K562 (cell line): ENCODE measurements at regions not wholly inside any gene's neighbourhood (a gene's known extent, or its start where the extent isn't known, plus 50 kb on each side); places are given as distances from the start of the nearest gene placed in this dataset.

Source experiments
- ATAC-seq: fragments of 200-7000 bp; cut with Tn5 transposase; 3 replicates; pipeline ENCODE4 v1.9.1; 2020; ENCODE audit warnings: moderate library complexity
- BruUV-seq: library from RNA; stranded (reverse); fragments of 400-500 nt; replicated peaks from 2 replicates; lab custom pipeline; 2021; lab: Mats Ljungman, UMichigan
- CTCF ChIA-PET: fragments of 300-600 bp; formaldehyde crosslinking; extraction: SDS; loops from one replicate; lab custom pipeline; 2021; ENCODE audit warnings: low intra/inter-chr PET ratio; lab: Yijun Ruan, JAX
- POLR2A ChIA-PET: fragments of 300-600, 350-650 bp; sonication (Branson Sonifier 250); formaldehyde crosslinking; extraction: SDS; loops from one replicate; lab custom pipeline; 2021; ENCODE audit warnings: antibody characterized with exemption, inconsistent platforms; lab: Yijun Ruan, JAX
- DNase-seq, 4 experiments: peaks; one replicate each; pipeline versions ENCODE4 v3.0.0 to v3.0.0-alpha.2; 2011 to 2018; ENCODE audit warnings: low spot score in 3 of 4, mixed read lengths in 3 of 4; ENCODE audit errors: extremely low read depth in 1 of 4
- FAIRE-seq: peaks from 2 replicates; lab custom pipeline; 2011; peaks lifted over from hg19 to GRCh38; lab: Jason Lieb, UNC
- H2AFZ ChIP-seq: 2 replicates; pipeline ENCODE4 v1.6.0; 2011; ENCODE audit warnings: low read depth, low read length, control low read depth, inconsistent platforms
- H3K27ac ChIP-seq: fragments of 200-600 bp; 3 replicates; pipeline ENCODE4 v1.8.0; 2011; ENCODE audit warnings: low read depth, mild to moderate bottlenecking, control low read depth, inconsistent platforms, low read length, moderate library complexity, mixed read lengths; ENCODE audit errors: extremely low read depth
- H3K27me3 ChIP-seq, 2 experiments: fragments of 300-600 bp in 1 of 2; 2 replicates in 1 of 2; 3 replicates in 1 of 2; pipeline versions ENCODE4 v1.6.0 to v1.8.0; 2011; ENCODE audit warnings: inconsistent platforms in 2 of 2, low read length in 2 of 2, mild to moderate bottlenecking in 1 of 2, mixed read lengths in 1 of 2, moderate library complexity in 1 of 2; ENCODE audit not compliant: control insufficient read depth in 2 of 2, insufficient read depth in 2 of 2
- H3K36me3 ChIP-seq: fragments of 300-600 bp; 3 replicates; pipeline ENCODE4 v1.8.0; 2011; ENCODE audit warnings: mild to moderate bottlenecking, low read length, inconsistent platforms; ENCODE audit not compliant: control insufficient read depth, insufficient read depth
- H3K4me1 ChIP-seq, 2 experiments: fragments of 200-600 bp in 1 of 2; replicated peaks in 1 of 2; 2 replicates in 1 of 2; 3 replicates in 1 of 2; pipeline versions ENCODE4 v1.5.1 to v1.8.0; 2011; ENCODE audit warnings: inconsistent platforms in 2 of 2, low read length in 2 of 2, mild to moderate bottlenecking in 1 of 2, mixed read lengths in 1 of 2, moderate library complexity in 1 of 2; ENCODE audit not compliant: control insufficient read depth in 2 of 2, insufficient read depth in 2 of 2
- H3K4me2 ChIP-seq: 2 replicates; pipeline ENCODE4 v1.6.1; 2011; ENCODE audit warnings: low read length, control low read depth, inconsistent platforms, mixed read lengths; ENCODE audit not compliant: insufficient read depth
- H3K4me3 ChIP-seq: fragments of 200-600 bp; sonication (generic), shearing (Covaris generic); 2 replicates; pipeline ENCODE4 v1.5.1; 2016; ENCODE audit warnings: control low read depth, inconsistent platforms
- H3K79me2 ChIP-seq: fragments of 200-600 bp; 3 replicates; pipeline ENCODE4 v1.8.0; 2011; ENCODE audit warnings: low read length, inconsistent platforms; ENCODE audit not compliant: control insufficient read depth, insufficient read depth
- H3K9ac ChIP-seq, 2 experiments: 2 replicates each; pipeline versions ENCODE4 v1.6.0 to v1.6.1; 2011; ENCODE audit warnings: low read depth in 2 of 2, low read length in 2 of 2, control low read depth in 1 of 2, inconsistent platforms in 1 of 2, mild to moderate bottlenecking in 1 of 2, mixed read lengths in 1 of 2; ENCODE audit not compliant: insufficient read depth in 1 of 2
- H3K9me1 ChIP-seq: one replicate; pipeline ENCODE4 v1.6.0; 2011; ENCODE audit warnings: inconsistent platforms, mild to moderate bottlenecking, low read length, moderate library complexity; ENCODE audit not compliant: control insufficient read depth, insufficient read depth
- H3K9me3 ChIP-seq: replicated peaks from 2 replicates; pipeline ENCODE4 v1.5.1; 2011; ENCODE audit warnings: low read depth, low read length, inconsistent platforms; ENCODE audit not compliant: control insufficient read depth, insufficient read depth
- H4K20me1 ChIP-seq: replicated peaks from 2 replicates; pipeline ENCODE4 v1.6.1; 2011; ENCODE audit warnings: low read length, inconsistent platforms, mixed read lengths; ENCODE audit not compliant: control insufficient read depth, insufficient read depth
- ATF1 ChIP-seq, 2 experiments: fragments of 450-650 bp in 1 of 2; IDR thresholded peaks; 2 replicates each; pipeline ENCODE4 v1.6.1; 2016; ENCODE audit warnings: missing compliant biosample characterization in 1 of 2, missing genetic modification characterization in 1 of 2
- BACH1 ChIP-seq: fragments of 200-800 bp; sonication (Bioruptor generic); IDR thresholded peaks from 2 replicates; pipeline ENCODE4 v1.6.1; 2016; ENCODE audit warnings: missing genetic modification characterization, missing compliant biosample characterization
- DACH1 ChIP-seq: fragments of 450-650 bp; IDR thresholded peaks from 2 replicates; pipeline ENCODE4 v1.6.1; 2018; ENCODE audit not compliant: partially characterized antibody
- ELK1 ChIP-seq: sonication (generic); formaldehyde crosslinking; IDR thresholded peaks from 2 replicates; pipeline ENCODE4 v1.8.1; 2022; ENCODE audit warnings: missing genetic modification reagents
- FOXP1 ChIP-seq: sonication (generic); formaldehyde crosslinking; IDR thresholded peaks from 2 replicates; pipeline ENCODE4 v1.8.0; 2022; ENCODE audit warnings: mild to moderate bottlenecking, missing genetic modification reagents
- GTF3C2 ChIP-seq: IDR thresholded peaks from 3 replicates; pipeline ENCODE4 v1.6.1; 2011; ENCODE audit warnings: borderline replicate concordance, mild to moderate bottlenecking, moderate library complexity; ENCODE audit not compliant: insufficient read length; ENCODE audit errors: extremely low read depth
- KDM2B ChIP-seq: fragments of 250-450 bp; sonication (Bioruptor Pico); IDR thresholded peaks from 2 replicates; pipeline ENCODE4 v1.8.0; 2021; ENCODE audit warnings: mild to moderate bottlenecking, moderate library complexity
- KHSRP ChIP-seq: fragments of 450-650 bp; IDR thresholded peaks from 2 replicates; pipeline ENCODE4 v1.6.1; 2017
- PHB2 ChIP-seq: fragments of 450-650 bp; IDR thresholded peaks from 2 replicates; pipeline ENCODE4 v1.6.1; 2017; ENCODE audit warnings: low read depth
- RHOXF2B ChIP-seq: fragments of 250-450 bp; sonication (Bioruptor Pico); conservative IDR thresholded peaks from 2 replicates; pipeline ENCODE4 v1.5.1; 2021
- RNF219 ChIP-seq: fragments of 250-450 bp; sonication (Bioruptor Pico); IDR thresholded peaks from 2 replicates; pipeline ENCODE4 v1.5.0; 2022; ENCODE audit warnings: mild to moderate bottlenecking
- RUNX1 ChIP-seq: sonication (generic); IDR thresholded peaks from 2 replicates; pipeline ENCODE4 v1.6.1; 2016; ENCODE audit warnings: antibody characterized with exemption, low read depth
- ZNF280B ChIP-seq: fragments of 250-450 bp; sonication (Bioruptor Pico); IDR thresholded peaks from 2 replicates; pipeline ENCODE4 v1.5.1; 2021; ENCODE audit warnings: mild to moderate bottlenecking
- ZNF41 ChIP-seq: fragments of 250-450 bp; sonication (Bioruptor Pico); conservative IDR thresholded peaks from 2 replicates; pipeline ENCODE4 v1.4.0; 2020; ENCODE audit warnings: mild to moderate bottlenecking
- WGBS: fragments of 100-300 bp; shearing (Covaris generic); methylation state at CpG from one replicate; pipeline ENCODE4 v1.1.6; 2016; ENCODE audit warnings: low coverage, mixed read lengths; ENCODE audit not compliant: insufficient coverage; ENCODE audit errors: missing lambda C conversion rate; 5-methylcytosine and 5-hydroxymethylcytosine counted together
- in situ Hi-C: fragments of 300-500 bp; cut with MboI; formaldehyde crosslinking; loops from 4 replicates; pipeline ENCODE4 v1.15.0; 2018; ENCODE audit warnings: inconsistent platforms, mixed read lengths
- intact Hi-C: fragments of 100-400 bp; cut with micrococcal nuclease; formaldehyde crosslinking; loops from 2 replicates; pipeline ENCODE4 v1.14.2; 2022

GRCh38 chr4:153844144-153844543 lies 55.3 kb upstream of the SFRP2 start:
- Histone ChIP-seq H3K4me1 (no peaks in the 10 kb centered on the region), H3K27ac (no peak overlapping the region), H3K9me1 (no peaks in the 10 kb centered on the region), H3K4me2 (no peak overlapping the region), H3K9me3 (no peaks in the 10 kb centered on the region), H4K20me1 (no peaks in the 10 kb centered on the region), H3K79me2 (no peaks in the 10 kb centered on the region), H2AFZ (no peak overlapping the region), H3K4me3 (no peak overlapping the region), H3K9ac (no peak overlapping the region), H3K27me3 (no peaks in the 10 kb centered on the region), H3K36me3 (no peaks in the 10 kb centered on the region; the same call in 2 of the 3 replicates)
- WGBS: 0% methylated on average over 3 of the region's 3 CpGs
- ChIA-PET CTCF (no interaction called here), POLR2A (no interaction called here)
- no peak for DNase-seq
- TF ChIP-seq KHSRP: no peak
- TF ChIP-seq ELK1 (CRISPR knock-in tag): no peak
- no peak for TF ChIP-seq ZNF280B (CRISPR knock-in tag)
- TF ChIP-seq FOXP1 (CRISPR knock-in tag): no peak
- TF ChIP-seq BACH1 (tag): no peak
- no peak for TF ChIP-seq PHB2
- TF ChIP-seq RUNX1: no peak
- TF ChIP-seq GTF3C2: no peak
- TF ChIP-seq DACH1: no peak
- TF ChIP-seq KDM2B (CRISPR knock-in tag): no peak
- TF ChIP-seq RHOXF2B (CRISPR knock-in tag): no peak
- no peak for TF ChIP-seq ATF1 (CRISPR knock-in tag; IDR thresholded peaks at IDR 0.05)
- no peak for TF ChIP-seq ATF1 (tag; IDR thresholded peaks at IDR 0.05)
- TF ChIP-seq RNF219: no peak
- TF ChIP-seq ZNF41 (CRISPR knock-in tag): no peak
- no TSS peak for BruUV-seq
- in situ Hi-C loops (no loop called here), intact Hi-C loops (no loop called here)
- no peak for ATAC-seq
- no peak for FAIRE-seq
